Pancreas (tissue), 10 donors: ENCODE measurements at regions not wholly inside any gene's neighbourhood (a gene's known extent, or its start where the extent isn't known, plus 50 kb on each side); places are given as distances from the start of the nearest gene placed in this dataset.

ENCODE experiments used
- ATAC-seq, 4 donors: fragments of 200-7000 bp; cut with Tn5 transposase; one replicate each; pipeline versions ENCODE4 v1.8.0 to v1.9.1; 2020; ENCODE audit warnings: mild to moderate bottlenecking in 4 of 4, moderate library complexity in 4 of 4
- DNase-seq, 6 donors: peaks; one replicate each; pipeline ENCODE4 v3.0.0-alpha.2; 2020
- FAIRE-seq: peaks from 2 replicates; lab custom pipeline; 2012; peaks lifted over from hg19 to GRCh38; lab: Jason Lieb, UNC
- H3K27ac ChIP-seq, 4 donors: fragments of 200-600 bp; sonication (generic); 1 replicate in 3 of 4; 2 replicates in 1 of 4; pipeline versions ENCODE4 v1.5.0 to v1.8.0; 2020
- H3K27me3 ChIP-seq, 4 donors: fragments of 200-600 bp; one replicate each; pipeline ENCODE4 v1.8.0; 2021
- H3K36me3 ChIP-seq, 3 donors: fragments of 200-600 bp; sonication (generic) in 1 of 3; one replicate each; pipeline versions ENCODE4 v1.5.0 to v1.8.0; 2020 to 2021
- H3K4me1 ChIP-seq, 3 donors: fragments of 200-600 bp; one replicate each; pipeline ENCODE4 v1.8.0; 2021
- H3K4me3 ChIP-seq, 4 donors: fragments of 200-600 bp; sonication (generic) in 2 of 4; one replicate each; pipeline versions ENCODE4 v1.5.0 to v1.8.0; 2020 to 2021
- H3K9me3 ChIP-seq, 4 donors: fragments of 200-600 bp; one replicate each; pipeline ENCODE4 v1.8.0; 2021
- WGBS, 2 donors: extraction: QIAGEN DNeasy Blood & Tissue Kit; methylation state at CpG; one replicate each; pipeline ENCODE4 v1.1.7; 2013; 5-methylcytosine and 5-hydroxymethylcytosine counted together
- intact Hi-C, 3 donors: fragments of 100-400 bp; cut with DNase I; formaldehyde crosslinking; loops; one replicate each; pipeline versions ENCODE4 v1.11.1 to v1.14.2; 2022
- TF ChIP-seq, protein P1 (sequence below), 4 donors: fragments of 200-600 bp; sonication (generic) in 3 of 4; IDR thresholded peaks; one replicate each; pipeline versions ENCODE4 v1.5.0 to v1.8.0; 2021; ENCODE audit warnings: antibody characterized with exemption in 4 of 4
- donor health status: healthy with polysubstance abuse.
- donor health status: DM: no; HTN: no; CAD: no; lungs with moderate emphysema.
- donor health status: DM: no; HTN: no; CAD: no.
- donor health status: control.
- donor health status: control.
- donor health status: Bipolar disorder and iron deficiency.
- donor health status: DM: yes; HTN: yes; CAD: no.
- donor health status: DM: no; HTN: no; CAD: no.
- donor health status: DM: no; HTN: no; CAD: no.
- donor health status: DM: yes; HTN: yes; CAD: no.

- WGBS, 2 donors = 47 to 64% methylated on average over 2 of the region's 2 CpGs
- ATAC-seq (no peak), DNase-seq (no peak), FAIRE-seq (no peak)
- Histone ChIP-seq H3K27ac (no peak overlapping the region), H3K27me3 (no peaks in the 10 kb centered on the region), H3K36me3 (no peaks in the 10 kb centered on the region), H3K9me3 (no peaks in the 10 kb centered on the region), H3K4me1 (no peaks in the 10 kb centered on the region), H3K4me3 (no peak overlapping the region)
- intact Hi-C loops = no loop called here
- TF ChIP-seq, protein P1, sequence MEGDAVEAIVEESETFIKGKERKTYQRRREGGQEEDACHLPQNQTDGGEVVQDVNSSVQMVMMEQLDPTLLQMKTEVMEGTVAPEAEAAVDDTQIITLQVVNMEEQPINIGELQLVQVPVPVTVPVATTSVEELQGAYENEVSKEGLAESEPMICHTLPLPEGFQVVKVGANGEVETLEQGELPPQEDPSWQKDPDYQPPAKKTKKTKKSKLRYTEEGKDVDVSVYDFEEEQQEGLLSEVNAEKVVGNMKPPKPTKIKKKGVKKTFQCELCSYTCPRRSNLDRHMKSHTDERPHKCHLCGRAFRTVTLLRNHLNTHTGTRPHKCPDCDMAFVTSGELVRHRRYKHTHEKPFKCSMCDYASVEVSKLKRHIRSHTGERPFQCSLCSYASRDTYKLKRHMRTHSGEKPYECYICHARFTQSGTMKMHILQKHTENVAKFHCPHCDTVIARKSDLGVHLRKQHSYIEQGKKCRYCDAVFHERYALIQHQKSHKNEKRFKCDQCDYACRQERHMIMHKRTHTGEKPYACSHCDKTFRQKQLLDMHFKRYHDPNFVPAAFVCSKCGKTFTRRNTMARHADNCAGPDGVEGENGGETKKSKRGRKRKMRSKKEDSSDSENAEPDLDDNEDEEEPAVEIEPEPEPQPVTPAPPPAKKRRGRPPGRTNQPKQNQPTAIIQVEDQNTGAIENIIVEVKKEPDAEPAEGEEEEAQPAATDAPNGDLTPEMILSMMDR (IDR thresholded peaks at IDR 0.05) = no peak
Measured at GRCh38 chr11:28535677-28536076, 427.5 kb downstream of the METTL15 start.

DNA sequence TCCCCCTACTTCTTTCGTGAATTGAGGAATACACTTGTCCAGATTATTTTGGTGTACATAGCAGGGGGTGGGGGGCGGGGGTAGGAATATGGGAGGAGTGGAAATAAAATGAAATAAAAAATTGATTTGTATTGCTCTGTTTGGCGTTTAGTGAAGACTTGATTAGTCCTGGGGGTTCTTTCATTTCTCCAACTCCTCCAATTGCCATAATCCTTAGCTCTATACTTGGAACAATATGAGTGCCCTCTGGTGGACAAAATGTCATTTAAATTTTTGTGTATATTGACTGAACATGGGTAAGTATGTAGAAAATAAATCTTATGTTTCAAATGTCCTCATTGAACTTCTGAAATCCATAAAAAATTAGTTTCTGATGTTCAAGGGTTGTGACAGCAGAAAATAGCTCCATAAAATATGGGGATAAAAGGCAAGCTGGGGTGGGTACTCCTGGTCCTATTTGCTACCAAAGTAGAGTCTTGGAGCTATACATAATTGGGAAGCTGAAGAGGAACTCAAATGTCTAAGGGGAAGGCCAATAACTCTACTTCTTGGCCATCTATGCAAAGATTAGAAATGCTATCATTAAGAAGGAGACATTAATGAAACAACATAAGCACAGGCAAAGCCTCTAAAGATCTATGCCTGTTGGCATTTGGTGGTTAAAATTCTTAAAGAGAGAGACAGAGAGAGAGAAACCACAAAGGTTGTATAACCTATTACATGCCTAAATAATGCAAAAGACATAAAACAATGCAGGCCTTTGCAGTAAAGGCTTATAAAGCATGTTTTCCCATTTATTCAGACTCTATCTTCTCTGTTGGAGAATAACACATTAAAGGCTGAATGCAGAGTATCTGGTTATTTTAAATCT, 421.6 kb downstream of the METTL15 start:
- TF ChIP-seq, protein P1 (IDR thresholded peaks at IDR 0.05) = peak in 3 of 4 donors; percentile 13 to 27 (median 20)
- 36 to 40% methylated on average over 3 of the region's 3 CpGs for WGBS, 2 donors
- intact Hi-C loops = loop anchor here in 2 of 3 donors (5.0 to 10.0 kb wide), 2 partner anchors 825 to 832 kb away; partner anchors contain the start of gene BDNF (in 1 of the 2)
- FAIRE-seq (no peak), ATAC-seq (peak in 2 of 4 donors; percentile 55 to 63), DNase-seq (no peak)
- no peak overlapping the region for H3K4me3 ChIP-seq
- no peaks in the 10 kb centered on the region for H3K36me3 ChIP-seq
- no peaks in the 10 kb centered on the region for H3K27me3 ChIP-seq
- no peak overlapping the region for H3K27ac ChIP-seq
- no peaks in the 10 kb centered on the region for H3K9me3 ChIP-seq
- no peaks in the 10 kb centered on the region for H3K4me1 ChIP-seq

GRCh38 chr11:28529046-28529445, 420.9 kb downstream of the METTL15 start:
- H3K4me1 ChIP-seq = no peaks in the 10 kb centered on the region
- DNase-seq = no peak
- no peaks in the 10 kb centered on the region for H3K27me3 ChIP-seq
- H3K9me3 ChIP-seq = no peaks in the 10 kb centered on the region
- no peak overlapping the region for H3K27ac ChIP-seq
- intact Hi-C loops = loop anchor here in 1 of 3 donors (10.0 kb wide), 1 partner anchor 824 kb away; the partner anchor contains the start of gene BDNF
- no peak for FAIRE-seq
- TF ChIP-seq, protein P1 (IDR thresholded peaks at IDR 0.05) = no peak
- ATAC-seq = no peak
- 63 to 70% methylated on average over 3 of the region's 3 CpGs for WGBS, 2 donors
- no peaks in the 10 kb centered on the region for H3K36me3 ChIP-seq
- no peak overlapping the region for H3K4me3 ChIP-seq

GRCh38 chr11:28528217-28528616, 420.0 kb downstream of the METTL15 start:
- 66 to 70% methylated on average over 4 of the region's 4 CpGs for WGBS, 2 donors

More at GRCh38 chr11:28528217-28528616, 420.0 kb downstream of the METTL15 start:
- TF ChIP-seq, protein P1 (IDR thresholded peaks at IDR 0.05) = no peak
- Histone ChIP-seq H3K4me1 (no peaks in the 10 kb centered on the region), H3K27ac (no peak overlapping the region), H3K27me3 (no peaks in the 10 kb centered on the region), H3K9me3 (no peaks in the 10 kb centered on the region), H3K4me3 (no peak overlapping the region), H3K36me3 (no peaks in the 10 kb centered on the region)
- intact Hi-C loops = loop anchor here in 1 of 3 donors (10.0 kb wide), 1 partner anchor 823 kb away; the partner anchor contains the start of gene BDNF
- no peak for FAIRE-seq
- DNase-seq = no peak
- ATAC-seq = no peak
